Keratinocyte (primary cell): ENCODE measurements at regions not wholly inside any gene's neighbourhood (a gene's known extent, or its start where the extent isn't known, plus 50 kb on each side); places are given as distances from the start of the nearest gene placed in this dataset.

Source experiments
- EZH2 ChIP-seq: IDR thresholded peaks from one replicate; pipeline ENCODE4 v1.6.1; 2012; ENCODE audit warnings: inconsistent platforms, mild to moderate bottlenecking, low read length, moderate library complexity
- TF ChIP-seq, protein P1 (sequence below), 3 experiments: IDR thresholded peaks in 1 of 3; conservative IDR thresholded peaks in 1 of 3; optimal IDR thresholded peaks in 1 of 3; 2 replicates in 2 of 3; 3 replicates in 1 of 3; pipeline versions ENCODE3 to v1.5.1; 2011; ENCODE audit warnings: low read length in 3 of 3, mild to moderate bottlenecking in 3 of 3, moderate library complexity in 2 of 3, control low read depth in 1 of 3, inconsistent platforms in 1 of 3; ENCODE audit not compliant: insufficient read depth in 2 of 3; ENCODE audit errors: extremely low read depth in 1 of 3

DNA sequence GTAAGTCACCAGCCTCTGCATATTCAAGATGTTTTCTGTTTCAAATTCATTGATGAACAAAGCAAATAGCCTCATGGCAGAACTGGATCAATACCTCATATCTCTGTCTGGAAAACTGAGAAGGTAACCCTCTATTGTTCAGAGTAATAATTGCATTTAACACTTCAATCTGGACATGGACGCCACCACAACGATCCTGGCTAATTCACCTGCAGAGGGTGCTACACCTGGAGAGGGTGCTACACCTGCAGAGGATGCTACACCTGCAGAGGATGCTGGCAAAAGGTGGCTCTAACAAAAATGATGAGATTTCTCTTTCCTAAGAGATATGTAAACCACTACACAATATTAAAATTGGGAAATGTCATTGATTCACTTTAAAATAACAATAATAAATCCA lies 183.1 kb upstream of the HNRNPA3 start:
- TF ChIP-seq, protein P1, sequence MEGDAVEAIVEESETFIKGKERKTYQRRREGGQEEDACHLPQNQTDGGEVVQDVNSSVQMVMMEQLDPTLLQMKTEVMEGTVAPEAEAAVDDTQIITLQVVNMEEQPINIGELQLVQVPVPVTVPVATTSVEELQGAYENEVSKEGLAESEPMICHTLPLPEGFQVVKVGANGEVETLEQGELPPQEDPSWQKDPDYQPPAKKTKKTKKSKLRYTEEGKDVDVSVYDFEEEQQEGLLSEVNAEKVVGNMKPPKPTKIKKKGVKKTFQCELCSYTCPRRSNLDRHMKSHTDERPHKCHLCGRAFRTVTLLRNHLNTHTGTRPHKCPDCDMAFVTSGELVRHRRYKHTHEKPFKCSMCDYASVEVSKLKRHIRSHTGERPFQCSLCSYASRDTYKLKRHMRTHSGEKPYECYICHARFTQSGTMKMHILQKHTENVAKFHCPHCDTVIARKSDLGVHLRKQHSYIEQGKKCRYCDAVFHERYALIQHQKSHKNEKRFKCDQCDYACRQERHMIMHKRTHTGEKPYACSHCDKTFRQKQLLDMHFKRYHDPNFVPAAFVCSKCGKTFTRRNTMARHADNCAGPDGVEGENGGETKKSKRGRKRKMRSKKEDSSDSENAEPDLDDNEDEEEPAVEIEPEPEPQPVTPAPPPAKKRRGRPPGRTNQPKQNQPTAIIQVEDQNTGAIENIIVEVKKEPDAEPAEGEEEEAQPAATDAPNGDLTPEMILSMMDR (optimal IDR thresholded peaks at IDR 0.05 in 1 of 3, IDR thresholded peaks at IDR 0.05 in 1 of 3, conservative IDR thresholded peaks at IDR 0.05 in 1 of 3; ENCODE audit: extremely low read depth in 1 of 3, insufficient read depth in 2 of 3, low read length in 3 of 3): peak; percentile 42 to 67 (median 52)
- TF ChIP-seq EZH2: no peak
